NOMO-1 (cell line): ENCODE measurements at regions not wholly inside any gene's neighbourhood (a gene's known extent, or its start where the extent isn't known, plus 50 kb on each side); places are given as distances from the start of the nearest gene placed in this dataset.
"Not testable (repeated sequence)": the region's sequence is repeated elsewhere in the genome, so short reads cannot be mapped to it uniquely, and the experiment has no call there.

Source experiments
- DNase-seq, 2 experiments: peaks; one replicate each; lab custom pipeline; 2025; ENCODE audit not compliant: unreplicated experiment in 2 of 2; lab: John Stamatoyannopoulos, UW

DNA sequence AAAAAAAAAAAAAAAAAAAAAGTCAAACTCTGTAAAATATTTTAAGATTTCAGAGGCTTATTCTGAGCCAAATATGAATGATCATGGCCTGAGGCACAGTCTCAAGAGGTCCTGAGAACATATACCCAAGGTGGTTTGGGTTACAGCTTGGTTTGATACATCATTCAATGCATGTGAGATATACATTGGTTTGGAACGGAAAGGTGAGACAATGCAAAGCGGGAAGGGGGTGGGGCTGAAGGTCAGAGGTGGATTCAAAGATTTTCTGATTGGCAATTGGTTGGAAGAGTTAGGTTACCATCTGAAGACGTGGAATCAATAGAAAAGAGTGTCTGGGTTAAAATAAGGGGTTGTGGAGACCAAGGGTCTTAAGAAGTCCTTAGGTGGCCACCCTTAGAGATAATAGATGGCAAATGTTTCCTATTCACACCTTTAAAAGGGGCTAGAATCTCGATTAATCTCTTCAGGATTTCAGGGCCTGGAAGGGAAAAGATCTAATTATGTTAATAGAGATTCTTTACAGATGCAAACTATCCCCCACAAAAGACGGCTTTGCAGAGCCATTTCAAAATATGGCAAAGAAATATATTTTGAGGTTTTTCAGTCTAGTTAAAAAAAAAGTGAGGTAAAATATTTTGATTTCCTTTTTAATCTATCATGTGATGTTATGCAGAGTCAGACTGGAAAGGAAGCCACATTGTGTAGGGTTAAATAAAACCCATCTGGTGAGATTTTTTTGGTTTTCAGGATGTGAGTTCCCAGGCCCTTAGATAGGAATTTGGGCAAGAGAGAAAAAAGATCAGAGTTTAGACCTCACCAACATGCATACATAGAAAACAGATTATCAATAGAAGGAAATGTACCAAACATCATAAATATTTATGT is 173.8 kb upstream of the CNOT2 start:
- no peak for DNase-seq

DNA sequence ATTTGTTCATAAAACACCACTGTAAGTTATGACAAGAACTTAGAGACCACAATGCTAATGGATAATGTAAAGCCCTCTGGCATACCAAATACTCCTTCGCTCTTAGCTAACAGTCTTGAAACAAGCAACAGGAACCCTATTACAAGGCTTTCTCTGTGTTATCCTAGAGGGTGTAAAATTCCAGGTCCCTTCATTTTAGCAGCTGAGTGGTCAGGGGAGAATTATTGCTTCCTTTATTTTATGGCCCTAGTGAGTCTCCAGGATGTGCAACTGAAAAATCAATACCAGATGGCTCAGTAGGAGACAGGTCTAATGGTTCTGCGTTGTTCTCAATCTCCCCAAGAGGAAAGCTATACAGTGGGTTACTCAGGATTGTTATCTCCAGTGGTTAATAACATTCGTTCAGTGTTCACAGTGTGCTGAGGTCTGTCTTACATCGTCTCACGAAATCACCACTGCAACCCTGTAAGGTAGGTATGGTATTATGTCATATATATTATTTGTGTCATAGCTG is 172.7 kb upstream of the CNOT2 start:
- peak; percentile 20 to 38 for DNase-seq

DNA sequence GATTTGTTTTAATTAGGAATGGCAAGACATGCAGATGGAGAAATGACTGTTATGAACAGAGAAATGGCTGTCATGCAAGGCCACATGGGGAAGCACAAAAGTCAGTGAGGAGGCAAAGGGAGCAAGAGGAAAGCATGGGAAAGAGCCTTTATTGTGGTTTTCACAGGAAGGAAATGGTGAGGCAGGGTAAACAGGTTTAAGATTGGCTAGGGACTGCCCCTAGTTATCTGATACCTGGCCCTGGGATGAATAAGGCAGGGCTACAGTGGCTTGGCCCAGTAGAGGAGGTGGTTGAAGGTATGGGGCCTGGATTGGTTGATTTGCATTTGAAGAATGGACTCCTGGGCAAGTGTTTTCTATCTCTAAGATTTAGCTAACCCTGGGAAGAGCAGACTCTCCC is 168.7 kb upstream of the CNOT2 start:
- no peak for DNase-seq

DNA sequence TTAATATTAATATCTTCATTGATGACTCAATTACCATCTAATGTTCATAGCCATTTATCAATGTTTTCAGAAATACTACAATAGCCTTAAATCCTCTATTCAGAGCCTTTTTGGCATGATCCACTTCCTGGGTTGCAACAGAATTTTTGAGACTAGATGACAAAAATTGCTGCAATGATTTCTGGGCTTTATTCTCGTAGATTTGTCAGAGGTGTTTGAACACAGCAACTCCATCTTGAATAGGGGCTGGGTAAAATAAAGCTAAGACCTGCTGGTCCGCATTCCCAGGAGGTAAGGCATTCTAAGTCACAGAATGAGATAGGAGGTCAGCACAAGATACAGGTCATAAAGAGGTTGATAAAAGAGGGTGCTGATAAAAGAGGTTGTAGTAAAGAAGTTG is 165.8 kb upstream of the CNOT2 start:
- DNase-seq, result no peak

DNA sequence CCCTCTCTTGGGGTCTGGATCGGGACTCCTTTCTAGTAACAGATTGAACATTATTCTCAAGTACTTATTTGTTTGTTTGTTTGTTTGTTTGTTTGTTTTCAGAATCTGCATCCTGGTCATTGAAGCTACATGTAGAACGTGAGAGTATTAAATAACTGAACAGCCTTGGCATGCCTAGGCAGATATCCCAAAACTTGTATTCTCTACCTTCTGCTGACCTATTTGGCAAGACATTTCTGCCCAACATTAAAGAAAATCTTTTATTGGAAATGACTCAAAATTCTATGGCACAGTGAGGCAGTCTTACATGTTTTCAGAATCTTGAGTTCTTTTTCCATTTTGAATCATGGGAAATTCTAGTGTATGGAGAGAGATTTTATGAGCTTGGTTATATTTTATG is 165.1 kb upstream of the CNOT2 start:
- DNase-seq, result no peak

DNA sequence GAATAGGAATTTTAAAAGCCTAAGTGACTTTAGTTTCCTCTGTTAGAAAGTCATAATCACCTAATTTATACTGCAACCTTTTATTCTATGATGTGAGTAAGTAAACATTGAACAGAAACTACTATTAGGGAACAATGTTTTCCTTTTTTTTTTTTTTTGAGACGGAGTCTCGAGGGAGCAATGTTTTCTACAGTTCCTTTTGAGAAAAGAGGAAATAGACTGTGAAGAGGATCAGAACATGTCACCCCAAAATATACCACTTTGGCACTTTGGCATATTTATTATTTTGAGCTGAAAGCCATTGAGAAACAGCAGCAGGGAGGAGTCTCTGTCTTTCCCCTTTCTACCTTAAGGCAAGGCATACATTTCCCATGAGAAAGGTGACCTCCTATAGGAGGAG is 162.7 kb upstream of the CNOT2 start:
- peak; percentile 20 to 80 for DNase-seq

DNA sequence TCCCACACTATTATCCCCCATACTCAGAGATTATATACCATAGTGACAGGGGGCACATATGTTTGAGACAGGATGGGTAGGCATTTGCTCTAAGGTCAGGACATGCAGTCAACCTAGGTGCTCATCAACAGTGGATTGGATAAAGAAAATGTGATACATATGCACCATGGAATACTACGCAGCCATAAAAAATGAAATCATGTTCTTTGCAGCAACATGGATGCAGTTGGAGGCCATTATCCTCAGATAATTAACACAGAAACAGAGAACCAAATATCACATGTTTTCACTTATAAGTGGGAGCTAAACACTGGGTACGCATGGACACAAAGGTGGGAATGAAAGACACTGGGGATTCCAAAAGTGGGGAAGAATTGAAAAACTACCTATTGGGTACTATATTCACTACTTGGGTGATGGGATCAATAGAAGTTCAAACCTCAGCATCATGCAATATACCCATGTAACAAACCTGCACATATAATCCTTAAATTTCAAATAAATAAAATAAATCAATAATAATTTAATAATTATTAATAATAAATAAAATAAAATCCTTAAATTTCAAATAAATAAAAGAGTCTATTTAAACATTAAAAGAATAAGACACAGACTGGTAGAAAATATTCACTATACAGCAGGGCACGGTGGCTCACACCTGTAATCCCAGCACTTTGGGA is 160.1 kb upstream of the CNOT2 start:
- DNase-seq, result no peak

DNA sequence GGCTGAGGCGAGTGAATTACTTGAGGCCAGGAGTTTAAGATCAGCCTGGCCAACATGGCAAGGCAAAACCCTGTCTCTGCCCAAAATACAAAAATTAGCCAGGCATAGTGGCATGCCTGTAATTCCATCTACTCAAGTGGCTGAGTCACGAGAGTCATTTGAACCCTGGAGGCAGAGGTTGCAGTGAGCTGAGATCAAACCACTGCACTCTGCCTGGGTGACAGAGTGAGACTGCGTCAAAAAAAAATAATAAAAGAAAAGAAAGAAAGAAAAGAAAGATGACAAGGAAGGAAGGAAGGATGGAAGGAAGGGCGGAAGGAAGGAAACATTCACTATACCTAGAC is 159.6 kb upstream of the CNOT2 start:
- no peak for DNase-seq

DNA sequence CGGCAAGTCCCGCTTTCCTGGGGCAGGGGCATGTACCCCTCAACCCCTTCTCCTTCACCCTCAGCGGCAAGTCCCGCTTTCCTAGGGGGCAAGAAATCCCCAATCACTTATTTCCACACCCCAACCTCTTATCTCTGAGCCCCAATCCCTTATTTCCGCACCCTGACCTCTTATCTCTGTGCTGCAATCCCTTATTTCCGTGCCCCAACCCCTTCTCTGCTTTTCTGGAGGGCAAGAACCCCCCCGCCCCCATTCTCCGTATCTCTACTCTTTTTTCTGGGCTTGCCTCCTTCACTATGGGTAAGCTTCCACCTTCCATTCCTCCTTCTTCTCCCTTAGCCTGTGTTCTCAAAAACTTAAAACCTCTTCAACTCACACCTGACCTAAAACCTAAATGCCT is 156.9 kb upstream of the CNOT2 start:
- not testable (repeated sequence) for DNase-seq

DNA sequence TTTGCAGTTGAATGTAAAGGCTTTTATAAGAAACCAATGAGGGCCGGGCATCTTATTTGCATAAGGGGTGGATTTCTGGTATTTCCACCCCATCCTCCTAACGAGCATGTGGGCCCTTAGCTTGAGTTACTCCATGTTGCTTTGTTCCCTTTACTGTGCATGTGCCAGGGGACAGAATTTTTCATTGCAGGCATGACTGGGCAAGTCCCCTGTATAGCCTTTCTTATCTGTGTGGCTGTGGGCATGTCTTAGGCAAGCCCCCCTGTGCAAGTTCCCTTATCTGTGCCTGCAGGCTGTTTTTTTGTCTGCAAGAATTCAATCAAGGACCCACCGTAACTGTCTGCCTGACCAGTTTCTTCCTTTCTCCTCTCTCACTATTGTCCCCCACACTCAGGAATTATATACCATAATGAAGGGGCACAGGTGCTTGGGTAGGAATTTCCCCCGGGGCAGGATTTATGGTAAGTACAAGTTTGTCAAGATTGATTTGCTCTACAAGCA is 152.2 kb upstream of the CNOT2 start:
- DNase-seq, result no peak

DNA sequence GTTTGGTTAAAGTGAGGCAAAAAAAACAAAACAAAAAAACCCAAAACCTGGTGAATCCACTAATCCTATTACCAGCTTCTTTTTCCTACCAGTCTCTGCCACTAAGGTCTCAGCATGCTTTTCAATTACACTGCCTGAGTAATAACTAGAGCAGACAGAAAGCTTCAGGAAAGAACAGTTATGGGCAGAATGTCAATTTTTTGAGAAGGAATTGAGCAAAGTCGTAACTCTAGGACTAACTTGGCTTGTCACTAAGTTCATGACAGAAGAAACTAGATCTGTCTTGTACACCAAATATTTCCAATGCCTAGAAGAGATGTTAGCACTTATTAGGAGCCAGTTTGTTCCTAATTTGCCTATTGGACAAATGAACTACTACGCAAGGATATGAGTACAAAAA is 148.8 kb upstream of the CNOT2 start:
- no peak for DNase-seq

DNA sequence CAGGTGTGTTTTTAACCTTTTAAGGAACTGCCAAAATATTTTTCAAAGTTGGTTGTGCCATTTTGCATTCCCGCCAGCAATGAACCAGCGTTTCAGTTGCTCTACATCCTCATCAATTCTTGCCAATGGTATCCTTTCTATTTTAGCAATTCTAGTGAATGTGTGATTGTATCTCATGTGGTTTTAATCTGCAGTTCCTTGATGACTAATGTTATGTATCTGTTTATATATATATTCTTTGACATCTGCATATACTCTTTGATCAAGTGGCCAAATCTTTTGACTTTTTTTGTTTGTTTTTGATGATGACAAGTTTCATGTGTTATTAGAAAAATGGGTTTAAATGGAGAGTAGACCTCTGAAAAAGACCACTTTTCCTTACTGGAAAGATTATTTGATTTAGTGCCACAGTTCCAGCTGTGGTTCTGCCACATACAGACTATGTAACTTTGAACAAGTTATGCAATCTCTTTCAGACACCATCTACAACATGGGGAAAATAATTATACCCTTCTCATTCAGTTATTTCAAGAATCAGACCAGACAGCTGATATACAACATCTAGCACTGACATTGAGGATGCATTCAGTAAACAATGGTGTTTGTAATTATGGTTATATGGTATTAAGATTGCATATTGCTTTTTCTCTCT is 146.3 kb upstream of the CNOT2 start:
- DNase-seq, result no peak

DNA sequence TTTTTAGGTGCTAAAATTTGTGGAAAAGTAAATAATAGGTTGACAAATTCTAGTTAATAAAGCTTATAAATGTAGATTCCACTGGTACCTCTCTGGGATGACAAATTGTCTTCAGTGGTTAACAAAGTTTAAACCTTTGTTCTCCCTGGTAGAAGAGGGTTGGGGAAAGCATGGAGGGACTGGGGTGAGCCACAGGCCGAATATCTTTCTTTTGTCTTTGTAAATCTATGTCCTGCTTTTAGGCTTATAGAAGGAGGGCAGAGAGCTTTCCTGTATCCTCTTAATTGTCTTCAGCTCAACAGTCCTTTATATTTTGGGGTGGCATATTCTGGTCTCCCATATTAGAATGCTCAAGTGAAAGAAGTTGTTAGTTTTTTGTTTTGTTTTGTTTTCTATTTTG is 142.2 kb upstream of the CNOT2 start:
- no peak for DNase-seq

DNA sequence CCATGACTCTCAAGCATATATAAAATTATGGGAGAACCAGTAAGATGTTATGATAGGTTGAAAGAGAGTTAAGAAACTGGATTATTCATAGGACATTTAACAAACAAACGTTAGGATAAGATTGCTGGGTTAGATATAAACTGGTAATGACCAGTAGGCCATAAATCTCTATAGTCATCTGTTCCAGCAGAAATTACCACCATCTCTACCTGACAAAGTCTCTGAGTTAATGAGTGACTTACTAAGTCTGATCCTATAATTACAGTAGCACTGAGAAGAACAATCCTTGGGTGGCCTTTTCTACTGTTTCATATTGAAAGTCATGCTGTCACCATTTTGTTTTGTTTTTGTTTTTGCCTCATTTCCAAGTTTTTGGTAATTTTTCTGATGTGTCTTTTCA is 136.9 kb upstream of the CNOT2 start:
- DNase-seq, result no peak

DNA sequence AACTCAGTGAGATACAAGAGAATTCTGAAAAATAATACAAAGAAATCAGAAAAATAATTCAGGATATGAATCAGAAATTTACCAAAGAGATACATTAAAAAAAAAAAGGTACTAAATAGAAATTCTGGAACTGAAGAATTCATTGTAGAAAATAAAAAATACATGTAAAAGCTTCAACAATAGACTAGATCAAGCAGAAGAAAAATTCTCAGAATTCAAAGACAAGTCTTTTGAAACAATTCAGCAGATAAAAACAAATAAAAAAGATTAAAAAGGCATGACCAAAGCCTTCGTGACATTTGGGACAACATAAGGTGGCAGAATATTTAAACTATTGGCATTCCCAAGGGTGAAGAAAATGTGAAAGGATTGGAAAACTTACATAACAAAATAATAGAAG is 133.1 kb upstream of the CNOT2 start:
- no peak for DNase-seq

DNA sequence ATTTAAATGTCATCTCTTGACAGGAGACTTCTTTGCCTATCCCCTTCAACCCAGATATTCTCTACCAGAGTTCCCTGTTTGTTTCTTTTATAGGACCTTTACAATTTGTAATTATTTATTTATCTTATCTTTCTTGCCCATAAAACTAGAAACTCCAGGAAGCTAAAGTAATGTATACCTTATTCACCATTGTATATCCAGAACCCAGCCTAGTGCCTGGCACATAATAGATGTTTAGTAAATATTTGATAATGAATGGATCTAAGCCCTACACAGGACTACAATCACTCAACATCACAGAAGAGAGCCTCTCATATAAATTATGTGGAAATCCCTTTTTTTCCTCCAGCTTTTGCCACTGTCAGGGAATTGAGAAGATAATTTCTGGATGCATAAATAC is 125.6 kb upstream of the CNOT2 start:
- DNase-seq, result no peak

DNA sequence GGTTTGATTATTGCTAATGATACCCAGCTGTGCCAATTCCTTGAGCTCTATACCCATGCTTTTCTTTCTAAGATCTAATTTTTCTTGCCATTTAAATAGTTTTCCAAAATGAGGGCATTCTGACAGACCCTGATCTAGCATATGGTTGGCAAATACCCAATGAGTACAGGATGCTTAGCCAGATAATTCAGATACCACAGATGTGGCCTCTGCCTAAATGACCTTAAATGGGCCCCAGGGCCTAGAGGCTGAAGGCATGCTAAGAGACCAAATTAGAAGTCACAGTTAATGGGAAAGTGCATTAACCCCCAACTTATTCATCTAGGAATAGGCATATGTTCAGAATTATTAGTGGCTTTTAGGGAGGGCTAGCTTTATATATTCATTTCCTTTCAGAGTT is 122.3 kb upstream of the CNOT2 start:
- DNase-seq, result no peak

DNA sequence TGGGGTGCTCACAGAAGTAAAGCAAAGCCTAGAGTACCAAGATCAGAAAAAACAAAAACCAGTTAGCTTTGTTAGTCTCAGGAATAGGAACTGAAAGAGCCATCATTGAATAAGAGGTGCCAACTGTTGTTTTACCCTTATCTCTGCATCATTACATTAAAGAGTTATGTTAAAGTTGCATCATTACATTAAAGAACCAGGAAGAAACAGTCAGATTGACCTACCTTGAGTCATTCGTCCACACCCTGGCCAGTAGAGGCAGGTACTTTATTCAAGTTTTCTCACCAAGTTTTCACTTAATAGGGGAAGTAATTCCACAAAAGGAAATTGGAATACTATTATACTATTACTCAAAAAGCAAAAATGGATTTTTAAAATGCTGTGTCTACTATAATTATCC is 121.7 kb upstream of the CNOT2 start:
- DNase-seq, result peak in 1 of 2 experiments; percentile 24

DNA sequence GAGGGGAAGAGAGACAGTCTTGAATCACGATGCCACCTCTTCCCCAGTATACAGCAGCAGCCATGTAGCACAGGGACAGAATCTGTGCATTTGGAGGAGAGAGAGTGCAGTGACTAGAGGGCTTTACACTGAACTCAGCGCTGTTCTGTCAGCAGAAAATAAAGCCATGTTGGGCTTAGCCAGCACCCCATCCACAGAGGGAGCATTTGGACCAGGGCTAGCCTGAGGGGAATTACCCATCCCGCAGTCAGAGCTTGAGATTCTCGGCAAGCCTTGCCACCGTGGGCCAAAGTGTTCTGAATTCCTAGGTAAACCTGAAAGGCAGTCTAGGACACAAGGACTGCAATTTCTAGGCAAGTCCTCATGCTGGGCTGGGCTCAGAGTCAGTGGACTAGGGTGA is 120.4 kb upstream of the CNOT2 start:
- DNase-seq, result no peak

DNA sequence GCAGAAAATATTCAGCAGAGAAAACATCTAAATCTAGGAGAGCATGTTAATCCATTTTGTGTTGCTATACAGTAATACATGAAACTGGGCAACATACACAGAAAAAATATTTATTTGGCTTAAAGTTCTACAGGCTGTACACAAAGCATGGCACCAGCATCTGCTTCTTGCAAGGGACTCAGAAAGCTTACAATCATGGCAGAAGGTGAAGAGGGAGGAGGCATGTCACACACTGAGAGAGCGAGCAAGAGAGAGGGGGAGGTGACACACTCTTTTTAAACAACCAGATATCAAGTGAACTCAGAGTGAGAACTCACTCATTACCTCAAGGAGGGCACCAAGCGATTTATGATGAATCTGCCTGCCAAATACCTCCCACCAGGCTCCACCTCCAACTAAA is 94.2 kb upstream of the CNOT2 start:
- no peak for DNase-seq

DNA sequence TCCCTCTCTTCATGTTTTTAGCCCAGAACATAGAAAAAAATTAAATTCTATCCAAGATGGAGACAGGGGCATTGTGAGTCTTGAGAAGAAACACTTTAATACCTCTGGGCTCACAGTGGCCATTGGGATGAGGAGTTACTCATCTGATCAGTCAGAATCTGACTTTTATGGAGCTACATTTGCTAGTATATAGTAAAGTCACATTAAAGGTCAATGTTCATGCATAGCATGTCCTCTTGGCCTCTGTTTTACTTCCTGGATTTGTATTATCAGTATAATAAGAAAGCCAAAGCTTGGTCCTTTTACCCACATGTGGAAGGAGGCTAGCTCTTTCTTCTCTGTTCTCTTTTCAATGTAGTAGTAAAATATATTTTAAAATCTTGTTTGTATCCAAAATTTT is 93.6 kb upstream of the CNOT2 start:
- DNase-seq, result no peak

DNA sequence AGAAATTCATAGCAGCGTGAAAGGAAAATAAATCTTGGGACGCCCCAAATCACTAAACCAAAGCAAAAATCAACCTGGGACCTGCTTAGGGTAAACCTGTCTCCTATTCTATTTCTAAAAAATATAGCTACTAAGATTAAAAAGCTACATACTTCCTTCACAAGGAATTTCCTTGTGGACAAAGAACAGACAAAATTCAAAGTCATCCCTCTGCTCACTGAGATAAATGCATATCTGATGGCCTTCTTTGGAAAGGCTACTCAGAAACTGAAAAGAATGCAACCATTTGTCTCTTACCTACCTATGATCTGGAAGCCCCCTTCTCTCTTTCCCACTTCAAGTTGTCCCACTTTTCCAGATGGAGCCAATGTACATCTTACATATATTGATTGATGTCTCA is 93.0 kb upstream of the CNOT2 start:
- DNase-seq, result no peak
